ENCODE measurements at regions not wholly inside any gene's neighbourhood (a gene's known extent, or its start where the extent isn't known, plus 50 kb on each side); places are given as distances from the start of the nearest gene placed in this dataset.
"Not testable (repeated sequence)": the region's sequence is repeated elsewhere in the genome, so short reads cannot be mapped to it uniquely, and the experiment has no call there.

DNA sequence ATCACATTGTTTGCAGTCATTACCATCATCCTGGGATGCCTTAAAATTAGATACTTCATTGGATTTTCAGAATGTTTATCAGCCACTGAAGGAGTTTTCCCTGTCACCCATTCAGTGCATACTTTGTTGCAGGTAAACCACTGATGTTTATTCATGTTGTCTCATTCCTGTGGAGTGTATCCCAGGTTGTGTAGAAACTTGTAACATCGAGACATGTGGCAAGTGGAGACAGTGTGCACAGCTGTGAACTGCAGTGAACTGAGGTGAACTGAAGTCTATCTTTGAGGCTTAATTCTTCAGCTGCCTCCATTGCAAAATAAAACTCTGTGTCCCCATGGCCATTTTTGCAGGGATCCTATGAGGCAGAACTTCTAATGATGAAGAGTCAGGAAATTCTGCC lies 2911.4 kb downstream of the RPIA start:
- H3K9me3 ChIP-seq (ENCODE audit: control insufficient read depth, low read length); H3K27ac ChIP-seq (ENCODE audit: low read depth in 1 of 2, low read length in 2 of 2); ATAC-seq (ENCODE audit: low FRiP score); DNase-seq; intact Hi-C loops (cut with DNase I); H3K27me3 ChIP-seq (ENCODE audit: control insufficient read depth in 1 of 2, insufficient read depth in 2 of 2, low read length in 1 of 2); H3K4me1 ChIP-seq (ENCODE audit: control insufficient read depth in 1 of 2, insufficient read depth in 2 of 2, low read length in 2 of 2); H3K36me3 ChIP-seq (ENCODE audit: control insufficient read depth in 1 of 2, insufficient read depth in 2 of 2, low read length in 1 of 2); H3K4me3 ChIP-seq (ENCODE audit: low read length in 2 of 2): not testable (repeated sequence)
- WGBS, 2 donors, result 74 to 77% methylated on average over 1 of the region's 1 CpG

DNA sequence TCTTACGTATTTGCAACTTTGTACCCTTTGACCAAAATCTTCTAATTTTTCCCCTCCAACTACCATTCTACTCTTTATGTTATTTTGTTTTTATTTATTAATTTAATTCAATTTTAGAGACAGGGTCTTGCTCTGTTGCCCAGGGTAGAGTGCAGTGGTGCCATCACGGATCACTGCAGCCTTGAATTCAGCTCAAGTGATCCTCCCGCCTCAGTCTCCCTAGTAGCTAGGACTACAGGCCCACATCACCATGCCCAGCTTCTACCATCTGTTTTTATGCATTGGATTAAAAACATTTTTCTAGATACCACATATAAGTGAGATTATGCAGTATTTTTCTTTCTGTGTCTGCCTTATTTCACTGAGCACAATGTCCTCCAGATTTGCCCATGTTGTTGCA lies 2912.5 kb downstream of the RPIA start:
- ATAC-seq (ENCODE audit: low FRiP score); H3K27ac ChIP-seq (ENCODE audit: low read depth in 1 of 2, low read length in 2 of 2); DNase-seq; H3K9me3 ChIP-seq (ENCODE audit: control insufficient read depth, low read length); intact Hi-C loops (cut with DNase I); H3K27me3 ChIP-seq (ENCODE audit: control insufficient read depth in 1 of 2, insufficient read depth in 2 of 2, low read length in 1 of 2); H3K4me1 ChIP-seq (ENCODE audit: control insufficient read depth in 1 of 2, insufficient read depth in 2 of 2, low read length in 2 of 2); H3K36me3 ChIP-seq (ENCODE audit: control insufficient read depth in 1 of 2, insufficient read depth in 2 of 2, low read length in 1 of 2); H3K4me3 ChIP-seq (ENCODE audit: low read length in 2 of 2): not testable (repeated sequence)
- 78 to 84% methylated on average over 2 of the region's 3 CpGs for WGBS, 2 donors

DNA sequence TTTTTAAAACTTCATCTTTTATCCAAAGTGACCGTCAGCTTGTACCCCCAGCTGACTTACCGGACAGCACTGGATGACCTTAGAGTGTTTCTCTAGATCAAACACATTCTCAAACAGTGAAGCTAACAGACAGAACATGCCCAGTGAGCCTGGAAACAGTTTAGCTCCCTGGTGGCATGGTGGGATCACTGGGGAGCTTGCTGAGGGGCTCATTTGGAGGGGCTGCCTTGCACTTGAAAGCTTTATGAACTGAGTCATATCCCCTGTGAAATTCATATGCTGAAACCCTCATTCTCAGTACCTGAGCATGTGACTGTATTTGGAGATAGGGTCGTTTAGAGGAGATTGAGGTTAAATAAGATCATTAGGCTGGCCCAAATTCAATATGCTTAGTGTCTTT lies 2913.2 kb downstream of the RPIA start:
- DNase-seq; H3K27me3 ChIP-seq (ENCODE audit: control insufficient read depth in 1 of 2, insufficient read depth in 2 of 2, low read length in 1 of 2); H3K9me3 ChIP-seq (ENCODE audit: control insufficient read depth, low read length); H3K36me3 ChIP-seq (ENCODE audit: control insufficient read depth in 1 of 2, insufficient read depth in 2 of 2, low read length in 1 of 2); intact Hi-C loops (cut with DNase I); H3K27ac ChIP-seq (ENCODE audit: low read depth in 1 of 2, low read length in 2 of 2); ATAC-seq (ENCODE audit: low FRiP score); H3K4me3 ChIP-seq (ENCODE audit: low read length in 2 of 2); H3K4me1 ChIP-seq (ENCODE audit: control insufficient read depth in 1 of 2, insufficient read depth in 2 of 2, low read length in 2 of 2): not testable (repeated sequence)
- WGBS, 2 donors, result 71 to 77% methylated on average over 3 of the region's 3 CpGs

DNA sequence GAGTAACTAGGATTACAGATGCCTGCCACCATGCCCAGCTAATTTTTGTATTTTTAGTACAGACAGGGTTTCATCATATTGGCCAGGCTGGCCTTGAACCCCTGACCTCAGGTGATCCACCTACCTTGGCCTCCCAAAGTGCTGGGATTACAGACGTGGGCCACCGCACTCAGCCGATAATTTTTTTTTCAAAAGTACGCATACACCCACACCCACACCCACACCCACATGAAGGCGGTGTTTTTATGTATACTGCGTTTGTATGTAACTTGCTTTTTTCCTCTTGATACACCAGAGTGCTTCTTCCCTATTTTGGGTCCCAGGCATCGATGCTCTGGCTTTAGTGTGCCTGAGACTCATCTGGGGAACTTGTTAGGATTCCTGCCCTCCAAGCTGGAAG lies 2932.3 kb downstream of the RPIA start:
- H3K27ac ChIP-seq (ENCODE audit: low read depth in 1 of 2, low read length in 2 of 2); ATAC-seq (ENCODE audit: low FRiP score); DNase-seq; H3K27me3 ChIP-seq (ENCODE audit: control insufficient read depth in 1 of 2, insufficient read depth in 2 of 2, low read length in 1 of 2); H3K9me3 ChIP-seq (ENCODE audit: control insufficient read depth, low read length); intact Hi-C loops (cut with DNase I); H3K36me3 ChIP-seq (ENCODE audit: control insufficient read depth in 1 of 2, insufficient read depth in 2 of 2, low read length in 1 of 2); H3K4me3 ChIP-seq (ENCODE audit: low read length in 2 of 2); H3K4me1 ChIP-seq (ENCODE audit: control insufficient read depth in 1 of 2, insufficient read depth in 2 of 2, low read length in 2 of 2): not testable (repeated sequence)
- 88 to 91% methylated on average over 6 of the region's 7 CpGs for WGBS, 2 donors

DNA sequence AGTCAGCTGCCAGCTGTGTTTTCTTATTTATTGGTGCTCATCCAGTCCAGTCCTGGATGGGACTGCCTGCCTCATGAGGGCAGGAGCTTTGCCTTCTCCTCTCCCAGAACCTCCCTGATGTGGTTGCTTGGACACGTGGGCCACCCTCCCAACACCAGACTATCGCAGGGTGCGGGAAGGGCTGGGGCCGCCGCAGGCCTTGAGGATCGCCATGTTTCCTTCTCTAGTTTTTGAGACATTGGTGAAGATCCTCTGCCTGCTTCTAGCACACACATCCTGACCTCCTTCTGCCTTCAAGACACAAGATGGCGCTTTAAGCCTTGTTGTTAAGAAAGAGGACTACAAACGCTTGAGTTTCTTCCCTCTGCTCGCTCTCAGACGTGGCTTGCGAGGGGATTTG lies 2937.0 kb downstream of the RPIA start:
- ATAC-seq (ENCODE audit: low FRiP score); H3K36me3 ChIP-seq (ENCODE audit: control insufficient read depth in 1 of 2, insufficient read depth in 2 of 2, low read length in 1 of 2); H3K4me1 ChIP-seq (ENCODE audit: control insufficient read depth in 1 of 2, insufficient read depth in 2 of 2, low read length in 2 of 2); H3K27me3 ChIP-seq (ENCODE audit: control insufficient read depth in 1 of 2, insufficient read depth in 2 of 2, low read length in 1 of 2); intact Hi-C loops (cut with DNase I); H3K4me3 ChIP-seq (ENCODE audit: low read length in 2 of 2); H3K27ac ChIP-seq (ENCODE audit: low read depth in 1 of 2, low read length in 2 of 2); H3K9me3 ChIP-seq (ENCODE audit: control insufficient read depth, low read length): not testable (repeated sequence)
- 59 to 72% methylated on average over 3 to 5 of the region's 11 CpGs for WGBS, 2 donors
- peak in 1 of 2 donors; percentile 26 for DNase-seq

DNA sequence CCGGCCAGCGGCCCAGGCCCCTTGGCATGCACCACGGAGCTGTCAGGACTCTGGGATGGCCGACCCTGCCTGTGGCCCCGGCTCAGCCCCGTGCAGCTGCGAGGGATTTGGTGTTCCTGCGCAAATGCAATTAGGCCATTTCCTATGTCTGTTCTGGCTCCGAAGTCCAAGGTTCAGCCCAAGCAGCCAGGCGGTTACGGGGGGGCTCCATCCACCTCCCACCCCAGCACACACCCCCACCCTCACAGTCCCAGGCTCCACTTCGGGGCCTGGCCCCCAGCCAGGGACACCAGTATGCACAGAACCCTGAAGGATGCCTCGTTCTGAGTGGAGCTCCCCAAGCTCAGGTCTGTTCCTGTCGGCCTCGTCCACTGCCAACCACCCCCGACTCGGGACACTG lies 2965.7 kb downstream of the RPIA start:
- intact Hi-C loops (cut with DNase I); H3K27ac ChIP-seq (ENCODE audit: low read depth in 1 of 2, low read length in 2 of 2); H3K27me3 ChIP-seq (ENCODE audit: control insufficient read depth in 1 of 2, insufficient read depth in 2 of 2, low read length in 1 of 2); ATAC-seq (ENCODE audit: low FRiP score); H3K36me3 ChIP-seq (ENCODE audit: control insufficient read depth in 1 of 2, insufficient read depth in 2 of 2, low read length in 1 of 2); H3K4me3 ChIP-seq (ENCODE audit: low read length in 2 of 2); H3K9me3 ChIP-seq (ENCODE audit: control insufficient read depth, low read length); H3K4me1 ChIP-seq (ENCODE audit: control insufficient read depth in 1 of 2, insufficient read depth in 2 of 2, low read length in 2 of 2): not testable (repeated sequence)
- WGBS, 2 donors, result 13 to 27% methylated on average over 4 of the region's 17 CpGs
- peak; percentile 48 to 76 for DNase-seq

DNA sequence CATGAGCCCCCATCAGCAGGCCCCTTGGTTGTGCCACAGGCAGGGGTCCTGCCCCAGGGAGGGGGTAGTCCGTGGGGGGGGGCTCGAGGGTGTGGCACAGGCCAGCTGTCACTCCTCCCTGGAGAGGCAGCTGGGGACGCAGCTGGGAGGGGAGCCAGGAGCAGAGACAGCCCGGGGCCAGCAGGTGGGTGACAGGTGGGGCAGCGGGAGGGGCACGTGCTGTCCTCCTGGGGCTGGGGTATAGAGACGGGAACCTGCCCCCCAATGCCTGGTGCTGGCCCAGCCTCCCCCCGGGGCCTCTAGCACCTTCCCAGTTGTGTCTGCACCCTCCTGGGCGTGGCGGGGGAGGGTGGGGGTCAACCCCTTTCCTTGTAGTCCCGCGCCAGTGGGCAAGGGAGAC lies 2966.9 kb downstream of the RPIA start:
- intact Hi-C loops (cut with DNase I); H3K27ac ChIP-seq (ENCODE audit: low read depth in 1 of 2, low read length in 2 of 2); H3K9me3 ChIP-seq (ENCODE audit: control insufficient read depth, low read length); H3K36me3 ChIP-seq (ENCODE audit: control insufficient read depth in 1 of 2, insufficient read depth in 2 of 2, low read length in 1 of 2); ATAC-seq (ENCODE audit: low FRiP score); H3K27me3 ChIP-seq (ENCODE audit: control insufficient read depth in 1 of 2, insufficient read depth in 2 of 2, low read length in 1 of 2); H3K4me3 ChIP-seq (ENCODE audit: low read length in 2 of 2); H3K4me1 ChIP-seq (ENCODE audit: control insufficient read depth in 1 of 2, insufficient read depth in 2 of 2, low read length in 2 of 2): not testable (repeated sequence)
- WGBS, 2 donors, result 62 to 70% methylated on average over 5 to 12 of the region's 12 CpGs
- DNase-seq, result peak in 1 of 2 donors; percentile 21

DNA sequence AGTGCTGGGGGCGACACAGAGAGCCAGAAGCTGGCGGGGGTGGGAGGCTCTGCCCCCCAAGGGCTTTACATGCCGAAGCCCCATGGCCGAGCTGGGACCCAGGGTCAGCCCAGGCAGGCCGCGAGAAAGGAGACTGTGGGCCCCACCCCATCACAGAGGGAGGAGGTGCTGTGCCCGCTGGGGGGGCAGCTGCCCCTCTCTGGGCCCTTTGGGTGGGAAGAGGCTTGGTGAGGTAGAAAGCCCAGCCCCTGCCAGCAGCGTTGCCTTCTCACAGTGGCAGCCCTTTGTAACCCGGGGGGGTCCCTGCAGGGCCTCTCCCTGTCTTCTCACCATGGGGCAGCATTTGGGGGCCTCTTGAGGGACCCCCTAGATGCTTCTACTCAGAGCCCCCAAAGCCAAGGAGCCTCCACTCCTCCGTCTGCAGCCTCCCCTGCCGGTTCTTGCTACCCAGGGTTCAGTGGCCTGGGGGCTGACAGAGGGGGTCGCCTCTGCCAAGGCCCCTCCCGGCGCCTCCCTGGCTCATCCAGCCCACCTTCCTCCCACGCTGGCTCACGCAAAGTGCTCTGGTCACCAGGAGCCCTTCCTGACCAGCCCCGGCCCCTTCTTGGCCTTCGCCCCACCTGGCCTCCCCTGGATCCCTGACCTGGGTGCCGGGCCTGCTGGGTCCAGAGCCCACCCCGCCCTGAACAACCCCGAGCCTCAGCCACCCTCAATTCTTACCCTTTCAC lies 2967.9 kb downstream of the RPIA start:
- intact Hi-C loops (cut with DNase I); H3K36me3 ChIP-seq (ENCODE audit: control insufficient read depth in 1 of 2, insufficient read depth in 2 of 2, low read length in 1 of 2); H3K4me1 ChIP-seq (ENCODE audit: control insufficient read depth in 1 of 2, insufficient read depth in 2 of 2, low read length in 2 of 2); H3K27me3 ChIP-seq (ENCODE audit: control insufficient read depth in 1 of 2, insufficient read depth in 2 of 2, low read length in 1 of 2); ATAC-seq (ENCODE audit: low FRiP score); H3K9me3 ChIP-seq (ENCODE audit: control insufficient read depth, low read length); H3K27ac ChIP-seq (ENCODE audit: low read depth in 1 of 2, low read length in 2 of 2); H3K4me3 ChIP-seq (ENCODE audit: low read length in 2 of 2): not testable (repeated sequence)
- peak in 1 of 2 donors; percentile 36 for DNase-seq
- WGBS, 2 donors, result 22 to 41% methylated on average over 4 to 16 of the region's 21 CpGs

DNA sequence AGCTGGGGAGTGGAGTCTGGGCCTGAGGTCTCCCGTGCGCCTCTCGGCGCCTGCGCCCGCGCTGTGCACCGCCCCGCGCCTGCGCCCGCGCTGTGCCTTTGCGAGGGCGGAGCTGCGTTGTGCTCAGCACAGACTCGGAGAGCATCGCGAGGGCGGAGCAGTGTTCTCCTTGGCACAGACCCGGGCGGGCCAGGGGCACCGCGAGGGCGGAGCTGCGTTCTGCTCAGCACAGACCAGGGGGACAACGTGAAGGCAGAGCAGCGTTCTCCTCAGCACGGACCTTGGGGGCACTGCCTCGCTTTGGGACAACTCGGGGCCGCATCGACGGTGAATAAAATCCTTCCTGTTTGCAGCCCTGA lies 2968.4 kb downstream of the RPIA start:
- H3K36me3 ChIP-seq (ENCODE audit: control insufficient read depth in 1 of 2, insufficient read depth in 2 of 2, low read length in 1 of 2); H3K4me1 ChIP-seq (ENCODE audit: control insufficient read depth in 1 of 2, insufficient read depth in 2 of 2, low read length in 2 of 2); H3K27ac ChIP-seq (ENCODE audit: low read depth in 1 of 2, low read length in 2 of 2); H3K27me3 ChIP-seq (ENCODE audit: control insufficient read depth in 1 of 2, insufficient read depth in 2 of 2, low read length in 1 of 2); H3K9me3 ChIP-seq (ENCODE audit: control insufficient read depth, low read length); H3K4me3 ChIP-seq (ENCODE audit: low read length in 2 of 2); intact Hi-C loops (cut with DNase I): not testable (repeated sequence)
- DNase-seq (peak in 1 of 2 donors; percentile 45), ATAC-seq (ENCODE audit: low FRiP score) (peak; percentile 89)
- WGBS, 2 donors, result 0 to 6% methylated on average over 13 to 26 of the region's 34 CpGs
